Activated naive CD4-positive, alpha-beta T cell treated with anti-CD3 and anti-CD28 coated beads, Interleukin-2, amount 50 U/mL, for 24 hours (primary cell): ENCODE measurements at regions not wholly inside any gene's neighbourhood (a gene's known extent, or its start where the extent isn't known, plus 50 kb on each side); places are given as distances from the start of the nearest gene placed in this dataset.
"Not testable (repeated sequence)": the region's sequence is repeated elsewhere in the genome, so short reads cannot be mapped to it uniquely, and the experiment has no call there.

Source experiments
- H3K27ac Mint-ChIP-seq: one replicate; pipeline ENCODE4 v1.8.0; 2021; ENCODE audit warnings: mild to moderate bottlenecking, mixed read lengths
- H3K27me3 Mint-ChIP-seq: one replicate; pipeline ENCODE4 v1.8.0; 2021; ENCODE audit warnings: mixed read lengths
- H3K36me3 Mint-ChIP-seq: one replicate; pipeline ENCODE4 v1.8.0; 2021; ENCODE audit warnings: mixed read lengths
- H3K4me1 Mint-ChIP-seq: one replicate; pipeline ENCODE4 v1.8.0; 2021; ENCODE audit warnings: mixed read lengths
- H3K4me3 Mint-ChIP-seq: one replicate; pipeline ENCODE4 v1.8.0; 2021; ENCODE audit warnings: mild to moderate bottlenecking, mixed read lengths
- H3K9me3 Mint-ChIP-seq: one replicate; pipeline ENCODE4 v1.8.0; 2021; ENCODE audit warnings: mixed read lengths

DNA sequence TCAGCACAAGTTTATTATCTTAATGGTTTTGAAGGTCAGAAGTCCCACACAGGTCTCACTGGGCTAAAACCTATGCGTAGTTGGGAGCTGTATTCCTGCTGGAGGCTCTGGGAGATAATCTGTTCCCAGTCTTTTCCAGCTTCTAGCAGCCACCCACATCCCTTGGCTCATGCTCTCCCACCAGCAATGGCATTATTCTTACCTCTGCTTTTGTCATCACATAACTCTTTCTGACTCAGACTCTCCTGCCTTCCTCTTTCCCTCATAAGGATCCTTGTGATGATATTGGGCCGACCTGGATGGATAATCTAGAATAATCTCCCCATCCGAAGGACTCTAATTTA, 122.2 kb upstream of the PRDX6 start:
- Mint-ChIP-seq H3K4me3 (no peak overlapping the region), H3K4me1 (peaks cover 13% of the 10 kb centered on the region), H3K36me3 (peaks cover 21% of the 10 kb centered on the region), H3K9me3 (peaks cover 10% of the 10 kb centered on the region), H3K27ac (no peak overlapping the region), H3K27me3 (no peaks in the 10 kb centered on the region)

DNA sequence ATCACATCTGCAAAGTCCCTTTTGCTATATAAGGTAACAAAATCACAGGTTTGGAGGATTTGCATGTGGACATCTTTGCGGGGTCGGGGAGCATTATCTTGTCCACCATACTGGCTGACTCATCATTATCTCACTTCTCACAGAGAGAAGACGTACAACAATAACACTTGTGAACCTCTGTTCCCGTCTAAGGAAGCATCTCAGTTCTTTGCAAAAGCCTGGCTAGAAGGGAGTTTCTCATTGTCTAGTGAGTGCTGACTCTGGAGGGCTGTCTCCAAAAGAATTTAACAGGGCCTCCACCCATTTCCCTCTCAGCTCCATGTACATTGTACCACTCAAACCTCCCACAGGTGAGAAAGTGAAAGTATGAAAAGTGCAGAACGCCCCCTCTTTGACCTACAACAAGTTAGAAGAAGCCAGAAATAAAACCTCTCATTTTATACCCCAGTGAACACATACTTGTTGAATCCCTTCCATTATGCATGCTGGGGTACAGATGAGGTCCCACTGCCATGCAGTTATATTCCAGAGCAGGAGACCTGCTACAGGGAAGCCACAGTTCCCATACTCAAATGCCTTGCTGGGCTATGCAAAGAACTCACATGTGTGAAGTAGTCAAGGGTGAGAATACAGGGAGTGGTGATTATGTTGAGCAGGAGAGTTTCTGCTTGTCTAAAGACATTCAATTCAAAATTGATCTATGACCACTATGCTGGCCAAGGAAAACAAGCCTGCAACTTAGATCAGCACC, 121.7 kb upstream of the PRDX6 start:
- Mint-ChIP-seq H3K4me3 (no peak overlapping the region), H3K9me3 (peaks cover 10% of the 10 kb centered on the region), H3K27ac (no peak overlapping the region), H3K27me3 (no peaks in the 10 kb centered on the region), H3K4me1 (peaks cover 16% of the 10 kb centered on the region), H3K36me3 (peaks cover 21% of the 10 kb centered on the region)

DNA sequence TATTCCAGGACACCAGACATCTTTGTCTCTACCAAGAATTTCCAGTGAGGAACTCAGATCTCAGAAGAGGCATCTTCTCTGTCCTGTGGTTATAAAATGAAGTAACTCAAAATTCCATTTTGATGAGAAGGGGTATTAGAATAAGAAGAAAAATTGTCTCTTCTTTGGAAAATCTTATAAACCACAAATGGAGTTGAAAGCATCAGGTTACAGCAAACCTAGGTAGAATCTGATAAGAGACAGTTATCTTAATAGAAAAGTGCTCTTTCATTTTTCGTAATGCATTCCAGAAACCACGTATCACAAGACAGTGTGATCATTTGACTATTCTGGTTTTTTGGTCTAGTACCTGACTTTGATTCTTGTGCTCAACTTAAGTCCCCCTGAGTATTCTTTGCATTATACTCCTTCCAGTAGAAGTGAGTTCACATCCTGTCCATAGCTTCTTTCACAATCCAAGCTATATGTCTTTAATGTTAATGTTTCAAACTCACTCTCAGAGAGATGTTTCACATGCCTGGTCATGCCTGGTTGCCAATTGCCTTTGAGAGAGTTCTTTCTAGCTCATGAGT, 120.9 kb upstream of the PRDX6 start:
- Mint-ChIP-seq H3K36me3 (peaks cover 21% of the 10 kb centered on the region), H3K4me1 (peaks cover 24% of the 10 kb centered on the region), H3K4me3 (no peak overlapping the region), H3K27me3 (no peaks in the 10 kb centered on the region), H3K27ac (no peak overlapping the region), H3K9me3 (peaks cover 6% of the 10 kb centered on the region)

DNA sequence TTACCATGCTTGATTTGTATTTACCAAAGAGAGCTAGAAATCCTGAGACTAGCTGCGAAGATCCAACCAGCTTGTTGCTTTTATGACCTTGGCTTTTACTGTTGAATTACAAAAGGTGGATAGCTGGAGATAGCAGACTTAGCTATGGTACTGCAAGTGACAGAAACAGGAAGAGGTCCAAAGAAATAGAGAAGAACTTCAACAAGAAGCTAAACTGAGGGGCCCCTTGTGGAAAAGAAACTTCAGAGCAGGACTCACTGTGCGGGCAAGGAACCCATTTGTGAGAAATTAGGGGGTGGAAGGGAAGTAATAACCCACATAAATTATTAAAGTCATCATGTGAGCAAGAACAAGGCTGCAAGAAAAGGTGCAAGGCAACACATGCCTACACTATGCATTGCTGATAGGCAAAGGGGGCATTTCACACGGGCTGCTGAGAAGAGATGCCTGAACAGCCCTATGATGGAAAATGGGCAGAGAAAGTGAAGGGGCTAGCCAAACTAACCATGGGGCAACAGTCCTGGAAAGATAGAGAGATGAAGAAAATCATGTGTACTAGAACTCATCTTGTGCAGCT, 116.6 kb upstream of the PRDX6 start:
- H3K4me3 Mint-ChIP-seq: no peak overlapping the region
- H3K27ac Mint-ChIP-seq: no peak overlapping the region
- no peaks in the 10 kb centered on the region for H3K27me3 Mint-ChIP-seq
- peaks cover 8% of the 10 kb centered on the region for H3K36me3 Mint-ChIP-seq
- no peaks in the 10 kb centered on the region for H3K9me3 Mint-ChIP-seq
- H3K4me1 Mint-ChIP-seq: peaks cover 21% of the 10 kb centered on the region

DNA sequence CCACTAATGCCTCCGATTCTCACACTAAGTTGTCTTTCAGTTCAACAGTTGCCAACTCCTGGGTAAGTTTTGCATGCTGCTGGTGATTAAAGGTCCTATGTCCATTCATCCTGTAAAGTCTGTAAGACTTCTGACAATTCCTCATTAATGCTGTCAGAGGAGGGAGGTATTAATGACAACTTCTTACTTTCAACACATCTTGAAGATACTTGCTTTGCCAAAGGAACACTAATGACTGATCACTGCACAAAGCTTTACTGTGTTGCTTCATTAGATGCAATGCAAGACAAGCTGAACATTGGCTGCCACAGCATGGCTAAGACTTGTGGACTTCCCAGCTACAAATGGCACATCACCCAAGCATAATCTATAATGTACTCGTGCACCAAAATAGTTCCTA, 114.6 kb upstream of the PRDX6 start:
- Mint-ChIP-seq H3K4me3 (no peak overlapping the region), H3K36me3 (peaks cover 9% of the 10 kb centered on the region), H3K27me3 (no peaks in the 10 kb centered on the region), H3K4me1 (peaks cover 11% of the 10 kb centered on the region), H3K27ac (no peak overlapping the region), H3K9me3 (no peaks in the 10 kb centered on the region)

DNA sequence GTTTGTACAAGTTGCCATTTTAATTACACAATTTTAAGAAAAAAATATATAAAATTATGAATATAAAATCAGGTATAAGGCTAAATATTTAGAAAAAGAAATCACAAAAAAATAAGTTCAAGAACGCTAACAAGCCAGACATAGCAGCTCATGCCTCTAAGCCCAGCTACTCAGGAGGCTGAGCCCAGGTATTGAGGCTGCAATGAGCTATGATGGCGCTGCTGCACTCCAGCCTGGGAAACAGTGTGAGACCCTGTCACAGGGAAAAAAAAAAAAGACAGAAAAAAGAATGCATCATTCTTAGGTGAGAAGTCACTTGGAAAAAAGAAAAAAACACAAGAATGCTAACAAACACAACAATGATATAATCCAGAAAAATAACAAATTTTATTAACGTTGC, 112.3 kb upstream of the PRDX6 start:
- Mint-ChIP-seq H3K36me3 (peaks cover 4% of the 10 kb centered on the region), H3K4me3 (no peak overlapping the region), H3K27me3 (no peaks in the 10 kb centered on the region), H3K4me1 (peaks cover 11% of the 10 kb centered on the region), H3K9me3 (no peaks in the 10 kb centered on the region), H3K27ac (no peak overlapping the region)

DNA sequence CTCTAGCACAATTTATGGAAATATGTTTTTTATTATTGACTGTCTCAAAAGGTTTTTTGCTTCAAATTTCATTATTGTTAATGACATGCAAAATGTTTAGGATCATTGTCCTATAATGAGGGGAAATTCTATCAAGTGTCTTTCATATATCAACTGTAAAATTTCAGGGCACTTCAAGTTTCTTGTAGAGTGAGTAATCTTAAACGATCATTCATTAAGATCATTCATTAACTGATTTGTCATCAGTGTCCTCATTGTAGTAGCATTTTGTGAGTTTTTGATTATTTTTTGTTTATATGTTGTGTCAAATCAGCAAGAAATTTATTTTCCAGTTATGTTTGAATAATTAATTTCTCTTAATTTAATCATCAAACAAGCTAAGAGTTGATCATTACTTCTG, 111.8 kb upstream of the PRDX6 start:
- Mint-ChIP-seq H3K4me1 (peaks cover 10% of the 10 kb centered on the region), H3K27me3 (no peaks in the 10 kb centered on the region), H3K36me3 (peaks cover 4% of the 10 kb centered on the region), H3K27ac (no peak overlapping the region), H3K4me3 (no peak overlapping the region), H3K9me3 (no peaks in the 10 kb centered on the region)

DNA sequence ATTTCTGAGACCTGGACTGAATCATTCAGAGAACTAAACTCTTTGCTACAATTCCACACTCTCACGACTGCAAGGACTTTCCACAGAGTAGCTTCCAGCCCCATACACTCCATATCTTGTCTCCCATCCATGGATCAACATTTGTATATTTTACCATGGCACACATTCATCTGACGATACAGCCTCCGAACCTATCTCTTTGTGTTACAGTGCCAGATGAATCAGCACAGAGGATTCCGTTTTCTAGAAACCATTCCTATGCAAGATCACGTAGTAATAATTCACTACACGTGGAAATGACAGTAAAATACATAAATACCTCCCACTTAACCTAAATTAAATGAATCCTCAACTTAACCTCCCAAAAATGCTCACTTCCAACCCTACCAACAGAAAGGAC, 110.0 kb upstream of the PRDX6 start:
- Mint-ChIP-seq H3K27me3 (no peaks in the 10 kb centered on the region), H3K36me3 (peaks cover 4% of the 10 kb centered on the region), H3K4me3 (no peak overlapping the region), H3K27ac (no peak overlapping the region), H3K4me1 (no peaks in the 10 kb centered on the region), H3K9me3 (no peaks in the 10 kb centered on the region)

DNA sequence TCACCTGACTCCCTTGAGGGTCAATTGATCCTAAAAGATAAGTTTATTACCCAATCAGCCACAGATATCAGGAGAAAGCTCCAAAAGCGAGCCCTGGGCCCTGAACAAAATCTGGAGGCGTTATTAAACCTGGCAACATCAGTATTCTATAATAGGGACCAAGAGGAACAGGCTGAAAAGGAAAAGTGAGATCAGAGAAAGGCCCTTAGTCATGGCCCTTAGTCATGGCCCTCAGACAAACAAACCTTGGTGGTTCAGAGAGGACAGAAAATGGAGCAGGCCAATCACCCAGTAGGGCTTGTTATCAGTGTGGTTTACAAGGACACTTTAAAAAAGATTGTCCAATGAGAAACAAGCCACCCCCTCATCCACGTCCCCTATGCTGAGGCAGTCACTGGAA, 106.5 kb upstream of the PRDX6 start:
- not testable (repeated sequence) for H3K27me3 Mint-ChIP-seq, H3K4me1 Mint-ChIP-seq, H3K27ac Mint-ChIP-seq, H3K9me3 Mint-ChIP-seq, H3K4me3 Mint-ChIP-seq, H3K36me3 Mint-ChIP-seq

DNA sequence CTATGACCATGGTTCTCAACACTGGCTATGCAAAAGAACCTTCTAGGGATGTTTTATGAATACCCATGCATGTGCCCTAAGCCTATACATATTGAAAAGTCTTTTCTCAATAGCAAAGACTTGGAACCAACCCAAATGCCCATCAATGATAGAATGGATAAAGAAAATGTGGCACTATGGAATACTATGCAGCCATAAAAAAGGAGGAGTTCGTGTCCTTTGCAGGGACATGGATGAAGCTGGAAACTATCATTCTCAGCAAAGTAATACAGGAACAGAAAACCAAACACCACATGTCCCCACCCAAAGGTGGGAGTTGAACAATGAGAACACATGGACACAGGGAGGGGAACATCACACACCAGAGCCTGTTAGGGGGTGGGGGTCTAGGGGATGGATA, 101.1 kb upstream of the PRDX6 start:
- H3K4me1 Mint-ChIP-seq, H3K27me3 Mint-ChIP-seq, H3K27ac Mint-ChIP-seq, H3K4me3 Mint-ChIP-seq, H3K9me3 Mint-ChIP-seq: not testable (repeated sequence)
- H3K36me3 Mint-ChIP-seq: peaks cover 21% of the 10 kb centered on the region

DNA sequence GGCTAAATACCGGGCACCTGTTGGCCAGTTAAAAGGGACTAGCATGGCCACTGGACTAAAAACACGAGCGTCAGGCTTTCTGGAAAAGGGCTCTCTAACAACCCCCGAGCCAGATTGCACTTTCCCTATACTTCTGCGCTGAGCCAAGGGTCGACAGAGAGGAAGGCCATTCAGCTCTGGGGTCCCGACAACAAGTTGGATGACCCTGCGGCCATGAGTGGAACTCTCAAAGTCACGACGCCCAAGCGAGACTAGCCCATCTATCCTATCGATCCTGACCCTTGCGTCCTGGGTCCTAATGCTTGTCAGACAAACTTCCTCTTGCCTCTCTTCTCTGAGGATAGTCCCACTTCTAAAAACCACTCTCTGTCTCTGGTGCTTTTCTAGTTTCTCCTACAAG, 99.9 kb upstream of the PRDX6 start:
- no peaks in the 10 kb centered on the region for H3K27me3 Mint-ChIP-seq
- H3K27ac Mint-ChIP-seq: no peak overlapping the region
- H3K36me3 Mint-ChIP-seq: peaks cover 23% of the 10 kb centered on the region
- no peaks in the 10 kb centered on the region for H3K4me1 Mint-ChIP-seq
- H3K9me3 Mint-ChIP-seq: peaks cover 9% of the 10 kb centered on the region
- no peak overlapping the region for H3K4me3 Mint-ChIP-seq

DNA sequence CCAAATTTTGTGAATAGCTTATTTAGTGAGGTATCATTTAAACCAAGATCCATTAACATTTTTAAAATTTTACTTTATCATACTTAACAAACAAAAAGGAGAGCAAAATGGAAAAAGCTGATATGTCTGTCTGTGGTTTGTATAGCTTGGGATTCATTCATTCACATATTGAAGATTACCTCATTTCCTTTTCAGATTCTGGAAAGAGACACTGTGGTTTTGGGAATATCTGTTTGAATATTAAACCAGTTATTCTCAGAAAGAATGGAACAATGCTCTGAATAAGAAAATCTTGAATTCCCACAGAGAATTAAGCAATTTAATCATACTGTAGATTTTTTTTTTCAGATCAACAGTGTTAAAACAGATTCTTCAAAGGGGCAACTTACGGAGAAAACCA, 93.8 kb upstream of the PRDX6 start:
- H3K9me3 Mint-ChIP-seq: no peaks in the 10 kb centered on the region
- H3K27ac Mint-ChIP-seq: no peak overlapping the region
- H3K4me3 Mint-ChIP-seq: no peak overlapping the region
- no peaks in the 10 kb centered on the region for H3K27me3 Mint-ChIP-seq
- peaks cover 13% of the 10 kb centered on the region for H3K36me3 Mint-ChIP-seq
- no peaks in the 10 kb centered on the region for H3K4me1 Mint-ChIP-seq

DNA sequence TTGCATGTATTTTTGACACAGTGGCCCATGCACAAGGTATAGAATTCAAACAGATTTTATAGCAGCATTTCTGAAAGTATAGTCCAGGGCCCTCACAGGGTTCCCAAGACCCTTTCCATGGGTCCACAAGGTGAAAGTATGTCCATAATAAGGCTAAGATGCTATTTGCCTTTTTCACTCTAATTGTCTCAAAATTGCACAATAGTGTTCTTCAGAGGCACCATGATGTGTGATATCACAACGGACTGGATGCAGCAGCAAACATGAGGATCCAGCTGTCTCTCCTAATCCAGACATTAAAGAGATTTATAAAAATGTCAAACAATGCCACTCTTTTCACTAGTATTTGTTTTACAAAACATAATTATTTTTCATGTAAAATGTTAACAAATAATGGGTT, 88.8 kb upstream of the PRDX6 start:
- Mint-ChIP-seq H3K4me3 (no peak overlapping the region), H3K27ac (no peak overlapping the region), H3K27me3 (no peaks in the 10 kb centered on the region), H3K36me3 (peaks cover 11% of the 10 kb centered on the region), H3K9me3 (no peaks in the 10 kb centered on the region), H3K4me1 (no peaks in the 10 kb centered on the region)

DNA sequence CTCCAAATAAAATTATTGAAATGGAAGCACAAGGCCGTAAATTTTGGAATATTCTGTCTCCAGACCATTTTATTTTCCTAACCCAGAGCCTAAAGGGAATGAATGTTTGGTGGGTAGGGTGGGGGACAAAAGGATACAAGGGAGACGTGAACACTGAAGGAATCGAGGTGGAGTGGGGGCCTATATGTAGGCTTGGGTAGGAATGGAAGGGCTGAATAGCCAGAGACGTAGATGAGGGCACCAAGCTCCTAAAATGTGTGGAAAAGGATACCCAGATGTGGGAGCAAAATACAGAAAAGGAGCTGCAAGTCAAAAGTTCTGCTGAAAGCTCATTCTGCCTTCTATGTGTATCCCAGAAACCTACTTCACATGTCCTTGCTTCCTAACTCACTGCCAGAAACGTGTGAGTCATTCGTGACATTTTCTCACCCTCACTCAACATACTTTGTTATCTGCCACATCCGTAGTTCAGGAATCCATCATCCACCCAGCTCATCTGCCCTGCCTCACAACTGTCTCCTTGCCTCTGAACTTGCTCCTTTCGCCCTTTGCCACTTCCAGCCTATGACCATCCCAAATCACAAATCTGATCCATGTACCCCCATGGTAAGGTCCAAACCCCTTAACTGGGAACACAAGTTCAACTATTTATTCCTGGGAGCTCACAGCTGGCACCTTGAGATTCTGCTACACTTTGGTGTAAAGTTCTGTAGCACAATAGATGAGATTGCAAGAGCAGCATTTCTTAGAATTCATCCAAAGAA, 84.1 kb upstream of the PRDX6 start:
- H3K36me3 Mint-ChIP-seq: peaks cover 2% of the 10 kb centered on the region
- H3K9me3 Mint-ChIP-seq: no peaks in the 10 kb centered on the region
- H3K4me3 Mint-ChIP-seq: no peak overlapping the region
- H3K27me3 Mint-ChIP-seq: no peaks in the 10 kb centered on the region
- no peak overlapping the region for H3K27ac Mint-ChIP-seq
- H3K4me1 Mint-ChIP-seq: no peaks in the 10 kb centered on the region

DNA sequence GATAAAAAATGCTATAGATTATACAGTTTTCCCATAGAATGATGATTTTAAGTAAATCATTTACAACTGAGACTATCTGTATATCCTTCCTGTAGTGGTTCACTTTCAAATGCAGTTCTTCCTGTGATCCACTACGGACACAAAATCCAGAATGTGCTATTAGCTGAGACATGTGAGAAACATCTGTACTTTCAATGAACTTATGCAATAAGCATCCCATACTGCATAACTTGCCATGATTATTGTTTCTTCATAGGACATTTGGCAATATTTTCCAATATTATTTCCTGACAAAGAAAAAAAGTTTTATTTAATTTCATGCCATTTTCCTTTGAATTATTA, 83.5 kb upstream of the PRDX6 start:
- Mint-ChIP-seq H3K4me3 (no peak overlapping the region), H3K27me3 (no peaks in the 10 kb centered on the region), H3K4me1 (no peaks in the 10 kb centered on the region), H3K36me3 (peaks cover 2% of the 10 kb centered on the region), H3K27ac (no peak overlapping the region), H3K9me3 (no peaks in the 10 kb centered on the region)

DNA sequence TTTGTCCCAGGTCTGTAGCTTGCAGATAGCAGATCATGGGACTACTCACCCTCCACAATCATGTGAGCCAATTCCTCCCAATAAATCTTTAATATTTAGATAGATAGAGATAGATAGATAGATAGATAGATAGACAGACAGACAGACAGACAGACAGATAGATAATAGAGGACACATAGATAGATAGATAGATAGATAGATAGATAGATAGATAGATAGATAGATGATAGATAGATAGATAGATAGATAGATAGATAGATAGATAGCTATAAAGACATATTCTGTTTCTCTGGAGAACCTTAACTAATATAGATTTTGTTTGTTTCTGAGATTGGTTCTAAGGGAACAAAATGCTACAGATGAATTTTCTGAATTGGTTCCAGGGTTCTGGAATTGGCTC, 82.3 kb upstream of the PRDX6 start:
- H3K36me3 Mint-ChIP-seq, H3K9me3 Mint-ChIP-seq, H3K4me3 Mint-ChIP-seq, H3K27ac Mint-ChIP-seq, H3K4me1 Mint-ChIP-seq, H3K27me3 Mint-ChIP-seq: not testable (repeated sequence)
